DMS 273 (cell line): ENCODE measurements at regions not wholly inside any gene's neighbourhood (a gene's known extent, or its start where the extent isn't known, plus 50 kb on each side); places are given as distances from the start of the nearest gene placed in this dataset.

ENCODE experiments used
- DNase-seq: peaks from one replicate; lab custom pipeline; 2025; ENCODE audit not compliant: unreplicated experiment; lab: John Stamatoyannopoulos, UW

DNA sequence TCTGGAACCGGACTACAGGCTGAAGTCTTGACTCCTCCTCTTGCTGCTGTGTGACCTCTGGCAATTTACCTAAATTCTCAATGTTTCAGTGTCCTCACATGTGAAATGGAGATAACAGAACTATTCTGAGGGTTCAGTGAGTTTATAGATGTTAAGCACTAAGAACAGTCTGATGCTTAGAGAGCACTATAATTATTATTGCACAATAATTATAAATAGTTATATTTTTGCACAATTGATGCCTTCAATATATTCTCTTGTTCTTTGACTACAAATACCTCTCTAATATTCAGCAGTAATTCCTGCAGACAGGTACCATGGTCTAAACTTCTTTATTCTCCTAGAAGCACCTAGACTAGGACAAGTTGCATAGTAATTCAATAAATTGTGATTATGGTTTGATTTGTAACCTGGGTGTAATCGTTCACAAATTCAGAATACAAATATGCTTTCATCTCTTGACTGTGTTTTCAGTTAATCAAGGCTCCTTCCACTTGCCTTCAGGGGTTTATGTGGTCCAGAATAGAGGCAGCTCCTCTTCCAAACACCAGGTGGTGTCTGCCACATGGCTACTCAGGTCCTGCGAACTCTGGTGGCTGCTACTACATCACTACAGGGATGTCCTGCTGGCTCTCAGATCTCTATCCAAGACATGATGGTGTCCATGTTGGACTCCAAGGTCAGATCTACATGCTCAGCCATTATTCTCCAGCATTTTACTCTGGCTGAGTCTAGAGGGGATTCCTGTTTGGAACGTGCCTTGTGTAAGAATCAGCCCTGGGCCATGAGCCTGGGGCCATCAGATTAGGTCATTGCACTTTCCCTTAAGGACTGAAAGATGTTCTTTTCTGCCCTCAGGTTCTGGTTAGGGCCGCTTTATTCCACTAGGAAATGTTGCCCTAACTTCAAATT is 103.4 kb downstream of the QRFPR start:
- DNase-seq: peak; percentile 21

DNA sequence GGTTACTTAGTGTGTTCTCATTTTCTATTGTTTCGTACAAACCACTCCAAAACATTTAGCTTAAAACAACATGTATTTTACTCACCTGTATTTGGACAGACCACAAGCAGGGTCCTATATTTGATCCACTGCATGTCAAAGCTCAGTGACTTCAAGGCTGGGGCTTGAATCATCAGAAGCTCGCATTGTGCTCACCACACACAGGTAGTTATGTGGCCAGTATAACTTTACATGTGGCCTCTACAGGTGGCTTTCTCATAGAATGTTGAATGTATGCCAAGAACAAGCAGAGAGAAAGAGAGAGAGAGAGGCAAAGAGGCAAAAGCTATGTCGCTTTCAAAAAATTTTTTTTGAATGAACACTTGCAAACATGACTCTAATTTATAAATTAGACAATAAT is 107.6 kb downstream of the QRFPR start:
- DNase-seq: no peak

- DNase-seq: no peak
Observed at GRCh38 chr4:121272526-121272925, 108.3 kb downstream of the QRFPR start.

GRCh38 chr4:121270389-121270788 is 106.3 kb upstream of the TNIP3 start:
- DNase-seq: no peak

DNA sequence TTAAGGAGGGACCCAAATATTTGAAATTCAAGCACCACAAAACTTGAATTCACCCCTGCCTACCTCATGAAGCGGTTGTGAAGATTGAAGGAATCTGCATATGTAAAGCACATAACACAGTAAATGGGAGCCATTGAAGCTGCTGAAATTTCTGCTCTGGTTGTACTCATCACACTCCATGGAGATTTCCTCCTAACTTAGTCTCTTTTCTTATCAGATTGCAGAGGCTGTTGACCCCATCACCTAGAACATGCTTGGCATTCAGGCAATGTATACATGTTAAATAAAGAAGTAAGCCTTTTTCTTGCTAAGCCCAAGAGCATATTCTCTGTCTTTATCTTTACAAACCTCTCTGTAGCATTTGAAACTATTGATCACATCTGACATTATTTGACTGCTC is 104.9 kb upstream of the TNIP3 start:
- DNase-seq: no peak

DNA sequence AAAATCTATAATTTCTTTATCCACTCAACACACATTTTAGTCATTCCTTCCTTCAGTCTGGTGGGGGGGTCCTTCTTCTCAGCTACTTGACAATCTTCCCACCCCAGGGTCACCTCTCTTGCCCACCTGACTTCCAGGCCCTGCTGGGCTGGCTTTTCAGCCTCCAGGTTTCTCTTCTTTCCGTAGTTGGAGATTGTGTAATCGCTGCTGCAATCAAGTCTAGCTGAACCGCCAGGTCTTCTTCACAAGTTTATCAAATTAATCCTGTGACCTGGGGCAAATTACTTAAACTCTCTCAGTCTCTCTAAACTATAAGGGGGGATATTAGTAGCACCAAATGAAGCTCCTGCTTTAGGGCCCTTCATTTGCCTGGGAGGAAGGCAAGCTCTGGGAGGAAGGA is 102.9 kb upstream of the TNIP3 start:
- DNase-seq: no peak

- DNase-seq: no peak
Observed at GRCh38 chr4:121256887-121257466, 92.9 kb upstream of the TNIP3 start.

- DNase-seq: no peak
Observed at GRCh38 chr4:121255986-121256750, 92.0 kb upstream of the TNIP3 start.

GRCh38 chr4:121253961-121254360 is 89.8 kb upstream of the TNIP3 start:
- no peak for DNase-seq

GRCh38 chr4:121252224-121252806 is 88.2 kb upstream of the TNIP3 start:
- peak; percentile 77 for DNase-seq

GRCh38 chr4:121248747-121249146 is 84.6 kb upstream of the TNIP3 start:
- no peak for DNase-seq

- no peak for DNase-seq
Observed at GRCh38 chr4:121246698-121247097, 82.6 kb upstream of the TNIP3 start.

GRCh38 chr4:121243485-121243884 is 79.4 kb upstream of the TNIP3 start:
- DNase-seq: no peak

DNA sequence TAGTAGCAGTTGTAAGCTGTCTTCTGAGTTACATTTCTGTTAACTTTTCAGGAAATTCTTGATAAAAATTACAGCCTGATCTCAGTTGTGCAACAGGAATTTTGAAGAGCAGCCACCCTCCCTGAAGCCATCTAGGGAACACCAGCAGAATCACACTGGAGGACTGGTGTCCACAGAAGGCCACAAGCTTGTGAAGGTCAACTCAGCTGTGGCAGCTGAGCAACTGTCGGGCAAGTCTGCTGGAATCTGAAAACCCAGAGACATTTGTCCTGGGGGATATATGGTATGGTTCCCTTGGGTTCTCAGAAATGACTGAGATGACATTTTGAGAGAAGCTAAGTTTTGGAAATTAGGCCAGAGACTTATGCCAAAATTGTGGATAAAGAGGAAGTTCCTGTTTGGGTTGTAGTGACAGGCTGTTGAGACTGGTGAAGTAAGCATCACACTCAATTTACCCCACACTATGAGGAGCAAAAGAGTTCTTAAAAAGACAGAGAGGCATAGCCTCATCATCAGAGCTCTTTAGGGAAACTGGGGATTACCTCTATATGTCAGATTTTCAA is 78.1 kb upstream of the TNIP3 start:
- no peak for DNase-seq

GRCh38 chr4:121239951-121240350 is 75.8 kb upstream of the TNIP3 start:
- no peak for DNase-seq

DNA sequence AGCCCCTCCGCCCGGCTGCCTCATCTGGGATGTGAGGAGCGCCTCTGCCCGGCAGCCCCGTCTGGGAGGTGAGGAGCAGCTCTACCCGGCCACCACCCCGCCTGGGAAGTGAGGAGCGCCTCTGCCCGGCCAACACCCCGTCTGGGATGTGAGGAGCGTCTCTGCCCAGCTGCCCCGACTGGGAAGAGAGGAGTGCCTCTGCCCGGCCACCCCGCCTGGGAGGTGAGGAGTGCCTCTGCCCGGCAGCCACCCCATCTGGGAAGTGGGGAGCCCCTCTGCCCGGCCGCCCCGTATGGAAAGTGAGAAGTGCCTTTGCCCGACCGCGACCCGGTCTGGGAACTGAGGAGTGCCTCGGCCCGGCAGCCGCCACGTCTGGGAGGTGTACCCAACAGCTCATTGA is 74.3 kb upstream of the TNIP3 start:
- DNase-seq: no peak

DNA sequence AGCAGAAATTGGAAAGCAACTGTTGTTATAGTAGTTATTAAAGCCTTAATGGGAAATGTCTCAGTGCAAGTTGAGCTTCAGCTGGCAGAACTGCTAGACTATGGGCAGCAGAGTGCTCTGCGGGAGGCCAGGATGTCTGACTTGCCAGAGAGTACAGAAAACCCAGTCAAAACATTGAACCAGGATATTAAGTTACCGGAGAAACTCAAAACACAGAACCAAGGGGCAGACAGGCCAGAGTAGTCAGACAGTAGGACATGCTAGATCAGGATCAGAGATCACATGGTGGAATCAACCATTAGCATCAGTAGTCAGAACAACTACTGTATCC is 72.9 kb upstream of the TNIP3 start:
- DNase-seq: no peak

- DNase-seq: no peak
Observed at GRCh38 chr4:121236353-121237068, 72.4 kb upstream of the TNIP3 start.

DNA sequence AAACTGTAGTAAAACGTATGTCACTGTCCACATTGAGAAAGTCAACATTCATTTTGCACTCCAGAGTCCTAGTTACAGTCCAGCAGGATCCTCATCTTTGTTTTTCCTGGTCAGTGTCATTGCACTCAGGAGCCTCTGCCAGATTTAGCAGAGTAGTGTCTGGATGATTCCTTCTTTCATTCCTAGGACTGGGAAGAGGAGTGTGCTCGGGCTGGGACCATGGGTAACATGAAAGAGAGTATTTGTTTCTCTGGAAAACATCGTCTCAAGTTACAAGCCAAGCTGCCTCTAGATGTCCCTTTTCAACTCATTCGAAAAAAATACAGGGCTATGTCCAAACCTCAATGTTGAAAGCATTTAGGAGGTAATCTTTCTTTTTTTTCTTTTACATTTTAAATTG is 69.9 kb upstream of the TNIP3 start:
- peak; percentile 0 for DNase-seq

DNA sequence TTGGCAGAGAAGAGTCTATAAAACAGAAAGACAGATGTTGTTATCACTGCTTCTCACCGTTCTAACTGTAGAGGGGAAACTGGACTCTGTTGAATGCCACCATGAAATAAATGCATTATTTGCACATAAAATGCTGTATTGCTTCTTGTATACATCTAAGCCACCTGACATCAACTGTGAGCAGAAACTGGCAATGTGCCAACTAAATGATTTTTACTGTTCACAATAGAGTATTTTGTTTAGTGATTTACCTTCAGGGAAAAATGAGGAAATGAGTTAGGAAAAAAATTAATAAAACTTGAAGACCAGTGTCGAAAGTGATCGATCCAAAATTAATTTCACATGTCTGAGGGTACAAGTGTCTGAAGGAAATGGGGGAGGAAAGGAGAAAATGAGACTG is 65.9 kb upstream of the TNIP3 start:
- DNase-seq: no peak

GRCh38 chr4:121228848-121229247 is 64.7 kb upstream of the TNIP3 start:
- no peak for DNase-seq
